A172 (cell line): ENCODE measurements at regions not wholly inside any gene's neighbourhood (a gene's known extent, or its start where the extent isn't known, plus 50 kb on each side); places are given as distances from the start of the nearest gene placed in this dataset.

Source experiments
- DNase-seq: peaks from one replicate; pipeline ENCODE4 v3.0.0-alpha.2; 2015; ENCODE audit warnings: low spot score

GRCh38 chr13:74409551-74409950, 275.3 kb upstream of the KLF12 start:
- DNase-seq = no peak

DNA sequence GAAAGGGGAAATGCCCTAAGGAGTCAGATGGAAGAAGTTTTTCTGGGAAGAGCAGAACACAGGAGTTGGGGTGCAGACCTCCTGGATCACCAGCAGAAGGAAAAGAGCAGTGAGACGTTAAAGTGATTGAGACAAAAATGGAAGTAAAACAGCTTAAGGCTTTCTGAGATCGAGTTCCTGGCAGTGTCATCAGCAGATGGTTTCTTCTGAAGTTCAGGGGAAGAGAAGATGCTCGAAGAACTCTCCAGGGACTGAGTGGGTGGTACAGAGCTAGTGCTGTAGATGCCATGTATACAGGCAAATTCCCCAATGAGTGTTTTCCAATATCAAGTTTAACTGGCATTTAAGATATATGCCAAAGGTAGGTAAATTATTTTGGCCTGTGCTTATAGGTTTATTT, 272.2 kb upstream of the KLF12 start:
- no peak for DNase-seq

DNA sequence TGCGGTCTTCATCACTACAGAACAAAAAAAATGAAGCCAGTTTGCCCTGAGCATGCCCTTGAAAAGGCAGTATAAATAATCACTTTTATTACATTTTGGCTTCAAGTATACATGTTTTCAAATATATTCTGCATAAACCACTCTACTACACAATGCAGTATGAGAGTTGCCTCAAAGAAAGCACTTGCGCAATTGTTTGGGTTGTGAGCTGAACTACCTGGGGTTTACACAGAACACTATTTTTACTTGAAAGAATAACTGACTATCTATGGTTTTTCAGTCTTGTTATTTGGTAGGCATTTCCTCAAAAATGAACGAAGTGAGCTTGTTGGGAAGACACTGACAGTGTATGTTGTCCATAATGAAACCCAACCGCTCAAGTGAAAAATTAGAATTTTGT, 264.4 kb upstream of the KLF12 start:
- DNase-seq = no peak

- no peak for DNase-seq
Observed at GRCh38 chr13:74389056-74389455, 254.9 kb upstream of the KLF12 start.

- DNase-seq = no peak
Observed at GRCh38 chr13:74388626-74389025, 254.4 kb upstream of the KLF12 start.

GRCh38 chr13:74372511-74372910, 238.3 kb upstream of the KLF12 start:
- DNase-seq = no peak

DNA sequence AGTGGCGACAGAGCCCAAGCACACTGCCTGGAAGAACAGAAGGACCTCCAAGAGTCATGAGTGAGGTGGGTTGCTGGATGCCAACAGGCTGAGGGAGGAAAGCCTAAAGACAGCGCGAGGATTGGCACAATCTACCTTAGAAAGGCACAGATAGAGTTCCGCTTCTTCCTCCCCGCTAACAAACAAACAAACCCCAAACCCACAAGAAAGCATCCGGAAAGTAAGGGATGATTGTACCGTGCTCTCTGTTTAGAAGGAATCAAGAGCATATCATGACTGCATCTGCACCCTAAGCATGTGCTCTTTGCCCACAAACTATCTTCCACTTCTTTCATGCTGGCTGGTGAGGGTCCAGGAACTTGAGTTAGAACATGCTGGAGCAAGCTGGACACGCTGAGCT, 233.0 kb upstream of the KLF12 start:
- no peak for DNase-seq

- DNase-seq = no peak
Observed at GRCh38 chr13:74361274-74361673, 227.1 kb upstream of the KLF12 start.

DNA sequence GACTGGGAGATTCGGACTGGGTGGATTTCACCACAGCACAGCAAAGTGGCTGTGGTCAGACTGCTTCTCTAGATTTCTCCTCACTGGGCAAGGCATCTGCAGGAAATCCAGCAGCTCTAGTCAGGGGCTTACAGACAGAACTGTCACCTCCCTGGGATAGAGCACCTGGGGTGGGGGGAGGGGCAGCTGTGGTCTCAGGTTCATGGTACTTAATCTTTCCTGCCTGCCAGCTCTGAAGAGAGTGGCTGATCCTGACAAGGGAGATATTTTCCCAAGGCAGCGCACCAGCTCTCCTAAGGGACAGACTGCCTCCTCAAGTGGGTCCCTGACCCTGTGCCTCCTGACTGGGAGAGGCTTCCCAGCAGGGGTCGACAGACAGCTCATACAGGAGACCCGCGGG, 212.8 kb upstream of the KLF12 start:
- no peak for DNase-seq

GRCh38 chr13:74338341-74338740, 204.1 kb upstream of the KLF12 start:
- no peak for DNase-seq

DNA sequence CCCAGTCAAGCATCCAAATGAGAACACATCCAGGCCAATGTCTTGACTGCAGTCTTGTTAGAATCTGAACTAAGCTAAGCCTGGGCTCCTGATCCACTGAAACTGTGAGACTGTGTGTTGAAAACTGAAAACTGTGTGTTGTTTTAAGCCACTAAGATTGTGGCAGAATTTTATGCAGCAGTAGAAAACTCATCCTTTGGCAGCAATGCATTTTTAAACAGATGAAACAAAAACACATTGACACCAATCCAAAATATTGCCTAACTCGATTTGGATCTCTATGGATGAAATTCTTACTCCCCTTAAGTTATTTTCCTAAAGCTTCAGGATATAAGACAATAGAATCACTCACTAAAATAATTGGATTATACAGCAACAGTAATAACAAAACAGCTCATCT, 202.3 kb upstream of the KLF12 start:
- no peak for DNase-seq

GRCh38 chr13:74335370-74335769, 201.2 kb upstream of the KLF12 start:
- no peak for DNase-seq

- DNase-seq = no peak
Observed at GRCh38 chr13:74329962-74330361, 195.8 kb upstream of the KLF12 start.

DNA sequence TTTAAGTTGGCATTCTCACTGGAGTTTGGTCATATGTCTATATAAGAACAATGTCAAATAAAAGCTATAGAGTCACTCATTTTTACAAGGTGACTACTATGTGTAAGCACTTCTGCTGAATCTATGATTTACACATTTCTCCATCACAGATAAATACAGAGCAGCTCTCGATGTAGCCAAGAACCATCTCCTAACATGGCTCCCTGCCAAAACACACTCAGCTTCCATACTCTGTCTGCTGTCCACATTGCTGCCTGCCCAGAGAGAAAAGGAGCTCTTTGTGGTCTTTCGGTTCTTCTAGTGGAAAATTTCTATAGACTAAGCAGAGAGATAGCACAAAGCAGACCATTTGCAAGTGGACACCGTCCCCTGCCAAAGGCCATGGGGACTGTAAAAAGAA, 190.9 kb upstream of the KLF12 start:
- DNase-seq = peak; percentile 16

DNA sequence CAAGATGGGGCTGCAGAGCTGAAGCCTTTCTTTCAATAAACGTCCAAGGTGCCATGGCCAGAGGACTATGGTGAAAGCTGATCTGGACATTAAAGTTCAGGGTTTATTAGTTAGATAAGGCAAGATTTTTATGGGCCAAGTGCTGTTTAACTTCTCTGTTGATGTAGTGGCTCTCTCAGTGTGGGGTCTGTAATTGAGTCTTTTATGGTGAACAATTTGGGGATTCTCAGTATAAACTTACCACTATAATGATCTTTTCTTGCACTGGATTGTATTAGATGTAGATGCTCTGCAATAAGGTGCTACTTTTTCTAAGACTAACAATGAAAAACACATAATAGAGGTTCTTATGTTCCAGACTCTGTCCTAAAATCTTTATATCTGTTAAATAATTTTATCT, 190.1 kb upstream of the KLF12 start:
- no peak for DNase-seq

- no peak for DNase-seq
Observed at GRCh38 chr13:74322562-74322961, 188.4 kb upstream of the KLF12 start.

- no peak for DNase-seq
Observed at GRCh38 chr13:74320282-74320681, 186.1 kb upstream of the KLF12 start.

- DNase-seq = peak; percentile 53
Observed at GRCh38 chr13:74316547-74316946, 182.3 kb upstream of the KLF12 start.

- DNase-seq = no peak
Observed at GRCh38 chr13:74306496-74306895, 172.3 kb upstream of the KLF12 start.

DNA sequence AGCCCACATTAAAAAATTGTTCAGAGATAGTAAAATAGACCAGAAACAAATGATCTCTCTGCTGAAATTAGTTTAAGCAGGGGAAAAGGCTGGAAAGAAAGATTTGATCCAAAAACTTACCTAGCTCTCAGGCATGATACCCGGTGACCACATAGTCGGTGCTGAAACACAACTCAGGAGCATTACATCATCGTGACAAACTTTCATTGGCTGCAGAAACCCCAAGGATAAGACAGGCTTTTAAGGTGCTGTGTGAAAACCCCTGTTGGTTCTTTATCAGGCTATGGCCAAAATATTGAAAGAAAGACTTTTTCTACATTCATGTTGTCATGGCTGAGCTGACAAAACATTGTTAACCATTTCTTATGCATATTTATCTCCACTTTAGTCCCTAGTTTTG, 171.7 kb upstream of the KLF12 start:
- DNase-seq = no peak

- DNase-seq = no peak
Observed at GRCh38 chr13:74301258-74301935, 167.2 kb upstream of the KLF12 start.

DNA sequence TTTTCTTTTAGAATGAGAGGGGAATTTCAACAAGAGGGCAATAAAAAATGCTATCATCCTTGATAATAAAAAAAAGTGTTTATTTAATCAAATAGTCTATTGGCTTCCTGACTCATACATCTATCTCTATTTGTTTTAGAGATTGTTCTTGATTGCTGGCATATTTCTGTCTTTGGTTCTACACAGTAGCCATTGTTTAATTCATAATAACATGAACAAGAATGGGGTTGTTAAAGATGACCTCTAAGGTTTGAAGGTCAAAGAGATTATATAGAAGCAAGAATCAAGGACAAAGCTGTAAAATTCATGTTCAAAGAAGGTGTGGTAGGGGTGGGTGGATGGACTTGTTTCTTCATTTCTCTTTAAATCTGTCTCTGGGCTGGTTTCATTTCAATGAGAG, 166.0 kb upstream of the KLF12 start:
- DNase-seq = no peak

DNA sequence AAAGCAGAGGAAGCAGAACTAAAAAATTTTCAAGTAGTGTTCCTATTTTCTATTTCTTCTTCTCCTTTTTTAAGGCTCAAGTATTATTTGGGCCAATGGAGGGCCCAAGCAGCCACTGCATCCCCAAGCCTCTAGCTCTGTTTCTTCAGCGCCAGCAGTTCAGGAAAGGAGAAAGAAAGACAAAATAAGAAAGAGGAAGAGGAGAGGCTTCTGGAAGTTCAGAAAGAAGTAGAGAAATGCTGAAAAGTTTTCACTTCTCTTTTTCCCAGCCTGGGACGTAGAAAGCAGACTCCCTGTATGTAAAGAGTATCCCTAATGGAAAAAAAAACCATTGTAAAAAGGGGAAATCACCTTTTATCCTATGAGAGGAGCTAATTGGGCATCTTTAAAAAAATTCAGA, 165.5 kb upstream of the KLF12 start:
- DNase-seq = no peak

DNA sequence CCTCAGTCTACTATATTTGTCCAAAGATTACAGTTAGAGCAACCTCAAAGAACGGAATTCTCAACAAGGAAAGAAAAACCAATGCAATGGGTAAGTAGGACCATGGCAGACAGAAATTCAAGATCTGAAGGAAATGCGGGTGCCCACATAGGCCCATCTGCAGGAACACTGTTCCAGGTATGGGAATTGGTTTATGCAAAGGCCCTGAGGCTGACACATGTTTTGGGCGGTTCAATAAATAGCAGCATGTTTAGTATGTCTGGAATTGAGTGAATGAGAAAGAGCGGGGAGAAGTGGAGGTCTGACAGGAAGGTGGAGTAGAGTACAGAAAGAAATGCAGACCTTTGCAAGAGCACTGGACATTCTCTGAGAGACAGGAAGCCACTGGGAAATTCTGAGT, 164.7 kb upstream of the KLF12 start:
- no peak for DNase-seq
